ENCODE measurements at regions not wholly inside any gene's neighbourhood (a gene's known extent, or its start where the extent isn't known, plus 50 kb on each side); places are given as distances from the start of the nearest gene placed in this dataset.

DNA sequence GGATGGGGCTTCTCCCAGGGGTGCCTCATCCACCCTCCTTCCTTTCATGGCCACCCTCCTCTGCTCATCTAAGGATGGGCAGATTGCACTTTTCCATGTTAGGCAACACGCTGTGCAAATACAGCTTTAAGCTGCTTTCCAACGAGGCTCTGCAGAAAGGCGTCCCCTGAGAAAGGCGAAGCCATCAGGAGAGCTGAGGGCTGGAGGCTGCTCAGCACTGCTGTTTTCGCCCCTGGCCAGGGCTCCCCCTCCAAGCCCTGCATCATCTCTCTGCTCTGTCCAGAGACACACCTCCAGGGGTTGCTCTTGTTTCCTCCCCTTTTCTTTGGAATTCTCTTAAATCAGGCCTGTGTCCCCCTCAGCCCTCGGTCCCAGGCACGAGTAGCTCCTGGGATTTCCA is 526.1 kb downstream of the CDH26 start:
- H3K4me3 ChIP-seq (ENCODE audit: low read depth, low read length), result no peak overlapping the region
- TF ChIP-seq, protein P1, sequence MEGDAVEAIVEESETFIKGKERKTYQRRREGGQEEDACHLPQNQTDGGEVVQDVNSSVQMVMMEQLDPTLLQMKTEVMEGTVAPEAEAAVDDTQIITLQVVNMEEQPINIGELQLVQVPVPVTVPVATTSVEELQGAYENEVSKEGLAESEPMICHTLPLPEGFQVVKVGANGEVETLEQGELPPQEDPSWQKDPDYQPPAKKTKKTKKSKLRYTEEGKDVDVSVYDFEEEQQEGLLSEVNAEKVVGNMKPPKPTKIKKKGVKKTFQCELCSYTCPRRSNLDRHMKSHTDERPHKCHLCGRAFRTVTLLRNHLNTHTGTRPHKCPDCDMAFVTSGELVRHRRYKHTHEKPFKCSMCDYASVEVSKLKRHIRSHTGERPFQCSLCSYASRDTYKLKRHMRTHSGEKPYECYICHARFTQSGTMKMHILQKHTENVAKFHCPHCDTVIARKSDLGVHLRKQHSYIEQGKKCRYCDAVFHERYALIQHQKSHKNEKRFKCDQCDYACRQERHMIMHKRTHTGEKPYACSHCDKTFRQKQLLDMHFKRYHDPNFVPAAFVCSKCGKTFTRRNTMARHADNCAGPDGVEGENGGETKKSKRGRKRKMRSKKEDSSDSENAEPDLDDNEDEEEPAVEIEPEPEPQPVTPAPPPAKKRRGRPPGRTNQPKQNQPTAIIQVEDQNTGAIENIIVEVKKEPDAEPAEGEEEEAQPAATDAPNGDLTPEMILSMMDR (IDR thresholded peaks at IDR 0.05; ENCODE audit: control insufficient read depth, extremely low read depth, insufficient read depth), result no peak
- DNase-seq (ENCODE audit: low read depth), result no peak

DNA sequence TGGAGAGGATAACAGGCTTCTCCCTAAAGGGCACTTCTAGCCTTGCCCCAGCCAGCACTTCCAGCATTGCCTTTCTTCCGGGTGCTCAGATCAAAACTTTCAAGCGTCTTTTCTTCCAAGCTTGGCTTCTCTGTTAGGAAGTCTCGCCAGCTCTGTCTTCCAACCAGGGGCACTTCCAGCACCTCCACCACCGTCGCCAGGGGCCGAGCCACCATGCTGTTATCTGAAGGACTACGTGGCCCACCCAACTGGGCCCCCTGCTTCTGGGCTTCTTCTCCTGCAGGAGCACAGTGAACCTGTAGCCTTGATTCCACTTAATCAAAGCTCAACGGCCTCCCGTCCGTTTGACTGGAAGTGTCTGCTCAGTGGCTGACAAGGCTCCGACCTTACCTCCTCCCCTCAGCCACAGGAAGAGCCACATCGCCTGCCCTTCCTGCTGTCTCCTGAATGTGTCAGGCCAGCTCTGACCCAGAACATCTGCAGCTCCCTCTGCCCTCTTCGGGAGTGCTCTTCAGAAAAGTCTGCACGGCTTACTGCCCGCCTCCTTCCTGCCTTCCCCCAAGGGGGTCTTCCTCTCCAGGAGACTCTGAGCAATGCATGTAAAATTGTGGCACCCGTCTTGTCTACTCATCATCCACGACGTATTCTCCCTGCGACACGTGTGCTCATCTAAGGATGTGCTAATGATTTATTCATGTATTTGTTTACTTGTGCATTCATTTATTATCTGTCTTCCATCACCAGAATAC is 527.0 kb downstream of the CDH26 start:
- TF ChIP-seq, protein P1 (IDR thresholded peaks at IDR 0.05; ENCODE audit: control insufficient read depth, extremely low read depth, insufficient read depth), result no peak
- no peak for DNase-seq (ENCODE audit: low read depth)
- H3K4me3 ChIP-seq (ENCODE audit: low read depth, low read length), result no peak overlapping the region

DNA sequence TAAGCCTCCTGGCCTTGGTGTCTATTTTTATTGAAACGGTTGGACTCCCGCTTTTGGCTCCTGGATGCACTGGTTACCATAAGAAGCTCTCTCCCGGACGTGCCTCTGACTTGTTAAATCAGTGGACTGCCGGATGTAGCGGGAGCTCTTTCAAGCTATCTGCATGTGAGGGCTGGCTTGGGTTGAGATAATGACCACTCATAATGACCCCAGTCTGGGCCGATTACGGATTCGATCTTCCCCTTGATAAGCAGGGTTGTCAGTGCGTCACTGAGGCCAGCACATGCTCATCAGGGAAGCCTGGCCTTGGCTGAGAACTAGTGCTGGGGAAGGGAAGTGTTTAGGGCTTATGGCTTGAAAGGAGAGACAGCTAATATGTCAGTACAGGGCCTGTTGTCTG is 528.1 kb downstream of the CDH26 start:
- TF ChIP-seq, protein P1 (IDR thresholded peaks at IDR 0.05; ENCODE audit: control insufficient read depth, extremely low read depth, insufficient read depth), result no peak
- no peak overlapping the region for H3K4me3 ChIP-seq (ENCODE audit: low read depth, low read length)
- no peak for DNase-seq (ENCODE audit: low read depth)

DNA sequence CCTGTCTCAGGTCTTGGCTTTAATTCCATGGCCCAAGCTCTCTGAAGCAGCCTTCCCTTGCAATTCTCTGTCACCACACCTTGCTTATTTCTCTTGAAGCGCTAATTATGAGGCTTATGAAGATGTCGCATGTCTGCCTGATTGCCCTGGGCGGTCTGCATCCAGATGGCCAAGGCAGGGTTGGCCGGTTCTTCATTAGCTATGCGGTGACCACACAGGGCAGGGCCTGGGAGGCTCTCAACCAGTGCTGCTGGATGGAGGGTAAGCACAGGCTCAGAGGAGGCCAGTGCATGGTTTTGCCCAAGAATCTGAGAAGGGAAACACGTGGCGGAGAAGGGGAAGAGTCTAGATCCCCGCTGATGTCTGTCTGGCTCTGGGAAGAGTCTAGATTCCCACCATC is 528.7 kb downstream of the CDH26 start:
- TF ChIP-seq, protein P1 (IDR thresholded peaks at IDR 0.05; ENCODE audit: control insufficient read depth, extremely low read depth, insufficient read depth), result no peak
- H3K4me3 ChIP-seq (ENCODE audit: low read depth, low read length), result no peak overlapping the region
- no peak for DNase-seq (ENCODE audit: low read depth)

DNA sequence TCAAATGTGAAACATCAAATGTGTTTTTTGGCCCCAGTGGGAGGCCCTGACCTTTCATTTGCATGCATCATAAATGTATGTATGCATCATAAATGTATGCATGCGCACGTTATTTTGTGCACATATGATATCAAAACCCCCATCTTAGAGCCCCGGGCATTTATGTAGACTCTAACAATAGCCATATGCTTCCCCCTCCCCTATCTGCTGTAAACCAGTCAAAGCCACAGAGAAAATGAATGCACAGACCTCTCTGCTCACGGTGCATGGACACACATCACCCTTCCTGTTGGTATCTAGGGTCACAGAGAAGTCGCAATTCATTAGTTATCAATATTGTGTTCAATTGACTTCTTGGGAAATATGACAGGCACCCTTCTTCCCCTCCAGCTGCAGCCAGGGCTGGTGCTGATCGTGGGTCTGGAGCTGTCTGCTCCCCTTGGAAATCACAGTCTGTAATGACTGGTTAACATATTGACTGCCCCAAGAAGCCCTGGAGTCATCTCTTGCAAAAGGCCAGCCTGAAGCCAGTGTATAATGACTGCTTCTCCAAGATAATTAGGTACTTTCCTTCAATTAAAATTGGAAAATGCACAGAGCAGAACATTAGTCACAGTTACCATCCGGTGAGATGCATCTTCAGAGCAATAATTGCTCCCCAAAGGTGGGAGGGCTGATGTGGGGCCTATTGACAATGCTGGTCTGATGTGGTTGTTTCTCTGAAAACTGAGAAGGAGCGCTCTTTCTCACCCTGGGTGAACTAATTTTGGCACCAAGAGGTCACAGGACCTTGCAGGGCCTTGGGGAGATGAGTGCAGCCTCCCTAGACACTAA is 532.2 kb downstream of the CDH26 start:
- H3K4me3 ChIP-seq (ENCODE audit: low read depth, low read length), result no peak overlapping the region
- TF ChIP-seq, protein P1 (IDR thresholded peaks at IDR 0.05; ENCODE audit: control insufficient read depth, extremely low read depth, insufficient read depth), result no peak
- DNase-seq (ENCODE audit: low read depth), result no peak

DNA sequence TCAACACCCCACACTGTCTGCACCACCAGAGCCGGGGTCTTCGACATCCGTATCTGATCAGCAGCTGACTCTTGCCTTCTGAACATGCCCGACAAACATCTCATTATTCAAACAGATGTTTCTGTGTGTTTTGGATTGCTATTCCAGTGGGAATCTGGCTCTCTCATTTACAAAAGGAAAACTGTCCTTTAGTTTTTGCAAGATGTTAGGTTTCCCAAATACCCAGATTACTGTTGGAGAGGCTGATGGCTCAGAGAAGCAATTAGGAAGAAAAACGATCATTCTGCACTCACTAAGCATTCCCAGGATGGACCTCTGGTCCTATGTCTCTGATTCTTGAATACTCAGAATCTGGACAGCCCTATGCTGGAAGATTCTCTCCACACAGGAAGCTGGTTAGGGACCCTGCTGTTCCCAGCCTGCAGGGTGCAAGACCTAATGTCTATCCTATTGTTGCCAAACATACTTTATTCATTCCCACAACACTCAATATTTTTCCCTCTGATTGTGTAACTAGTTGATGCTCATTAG is 532.9 kb downstream of the CDH26 start:
- no peak for DNase-seq (ENCODE audit: low read depth)
- TF ChIP-seq, protein P1 (IDR thresholded peaks at IDR 0.05; ENCODE audit: control insufficient read depth, extremely low read depth, insufficient read depth), result no peak

More for the DNA sequence above, 532.9 kb downstream of the CDH26 start:
- no peak overlapping the region for H3K4me3 ChIP-seq (ENCODE audit: low read depth, low read length)
